ENCODE measurements at regions not wholly inside any gene's neighbourhood (a gene's known extent, or its start where the extent isn't known, plus 50 kb on each side); places are given as distances from the start of the nearest gene placed in this dataset.
"Not testable (repeated sequence)": the region's sequence is repeated elsewhere in the genome, so short reads cannot be mapped to it uniquely, and the experiment has no call there.

- ATAC-seq = no peak
Measured at GRCh38 chr6:102815207-102815606, 1421.7 kb downstream of the GRIK2 start.

- ATAC-seq = no peak
Measured at GRCh38 chr6:102813489-102814275, 1420.2 kb downstream of the GRIK2 start.

- ATAC-seq = no peak
Measured at GRCh38 chr6:102812242-102812641, 1418.7 kb downstream of the GRIK2 start.

GRCh38 chr6:102808944-102809505, 1415.5 kb downstream of the GRIK2 start:
- not testable (repeated sequence) for ATAC-seq

GRCh38 chr6:102799051-102799450, 1405.5 kb downstream of the GRIK2 start:
- no peak for ATAC-seq

- ATAC-seq = no peak
Measured at GRCh38 chr6:102798636-102799035, 1405.1 kb downstream of the GRIK2 start.

- no peak for ATAC-seq
Measured at GRCh38 chr6:102793752-102794151, 1400.2 kb downstream of the GRIK2 start.

GRCh38 chr6:102774326-102774725, 1380.8 kb downstream of the GRIK2 start:
- no peak for ATAC-seq

- no peak for ATAC-seq
Measured at GRCh38 chr6:102773636-102774035, 1380.1 kb downstream of the GRIK2 start.

- ATAC-seq = no peak
Measured at GRCh38 chr6:102766963-102767362, 1373.5 kb downstream of the GRIK2 start.

GRCh38 chr6:102764317-102764716, 1370.8 kb downstream of the GRIK2 start:
- ATAC-seq = no peak

GRCh38 chr6:102763891-102764290, 1370.4 kb downstream of the GRIK2 start:
- ATAC-seq = no peak

GRCh38 chr6:102761872-102762271, 1368.4 kb downstream of the GRIK2 start:
- ATAC-seq = no peak

- no peak for ATAC-seq
Measured at GRCh38 chr6:102759415-102759814, 1365.9 kb downstream of the GRIK2 start.

GRCh38 chr6:102758536-102758935, 1365.0 kb downstream of the GRIK2 start:
- ATAC-seq = not testable (repeated sequence)

GRCh38 chr6:102749210-102749971, 1355.9 kb downstream of the GRIK2 start:
- ATAC-seq = no peak

GRCh38 chr6:102746941-102747340, 1353.4 kb downstream of the GRIK2 start:
- no peak for ATAC-seq

GRCh38 chr6:102742754-102743356, 1349.3 kb downstream of the GRIK2 start:
- ATAC-seq = no peak

- no peak for ATAC-seq
Measured at GRCh38 chr6:102742028-102742427, 1348.5 kb downstream of the GRIK2 start.

- no peak for ATAC-seq
Measured at GRCh38 chr6:102736941-102737368, 1343.4 kb downstream of the GRIK2 start.

GRCh38 chr6:102732898-102733297, 1339.4 kb downstream of the GRIK2 start:
- ATAC-seq = no peak

GRCh38 chr6:102722086-102722485, 1328.6 kb downstream of the GRIK2 start:
- ATAC-seq = not testable (repeated sequence)

Data from esophagus mucosa (tissue), 1 donor.